NCI-H1417 treated with DMSO at 0.1 percent for 48 hours (cell line): ENCODE measurements at regions not wholly inside any gene's neighbourhood (a gene's known extent, or its start where the extent isn't known, plus 50 kb on each side); places are given as distances from the start of the nearest gene placed in this dataset.
A peak's percentile ranks its signal among the peaks of the same experiment; 100 is the strongest.

Experiments
- DNase-seq: peaks from one replicate; lab custom pipeline; 2025; lab: John Stamatoyannopoulos, UW

GRCh38 chr7:95718577-95719410 is 53.6 kb upstream of the DYNC1I1 start:
- DNase-seq, result peak; percentile 29

- no peak for DNase-seq
Measured at GRCh38 chr7:95716357-95717122, 55.8 kb upstream of the DYNC1I1 start.

- DNase-seq, result no peak
Measured at GRCh38 chr7:95715274-95715673, 57.1 kb upstream of the DYNC1I1 start.

DNA sequence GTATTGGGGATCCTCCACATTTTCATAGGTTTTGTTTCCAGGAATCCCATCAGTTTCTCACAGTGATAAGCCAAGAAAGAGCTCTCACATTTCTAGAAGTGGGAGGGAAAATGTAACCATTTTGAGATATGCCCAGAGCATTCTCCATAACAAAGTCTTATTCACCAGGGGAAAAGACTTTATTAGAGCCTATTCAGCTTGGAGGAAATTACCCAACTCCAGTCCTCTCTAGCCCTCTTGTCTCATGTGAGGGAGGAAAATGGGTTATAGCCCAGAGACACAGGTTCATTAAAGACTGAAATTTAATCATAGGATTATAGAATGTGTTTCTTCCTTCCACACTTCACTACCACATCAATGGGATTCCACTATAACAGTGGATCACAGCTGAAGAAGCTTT is 61.6 kb upstream of the DYNC1I1 start:
- no peak for DNase-seq

GRCh38 chr7:95700917-95701316 is 71.4 kb upstream of the DYNC1I1 start:
- DNase-seq, result no peak

DNA sequence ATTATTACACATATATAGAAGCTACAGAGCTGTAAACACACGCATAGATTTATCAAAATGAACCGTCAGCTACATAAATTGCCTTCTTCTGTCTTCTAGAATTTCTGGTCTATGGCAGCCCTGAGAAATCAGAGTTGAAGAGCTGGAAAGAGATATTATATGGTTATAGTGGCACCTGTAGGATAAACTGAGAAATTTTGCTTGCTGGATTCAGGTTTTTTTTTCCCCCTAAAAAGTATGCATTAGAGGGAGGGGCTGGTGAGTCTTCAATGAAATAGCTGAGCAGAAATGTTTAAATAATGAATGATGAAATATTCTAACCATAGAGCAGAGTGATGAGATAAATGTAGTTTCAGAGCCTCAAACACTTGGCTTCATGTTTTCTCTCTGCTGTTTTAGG is 78.0 kb upstream of the DYNC1I1 start:
- DNase-seq, result no peak

DNA sequence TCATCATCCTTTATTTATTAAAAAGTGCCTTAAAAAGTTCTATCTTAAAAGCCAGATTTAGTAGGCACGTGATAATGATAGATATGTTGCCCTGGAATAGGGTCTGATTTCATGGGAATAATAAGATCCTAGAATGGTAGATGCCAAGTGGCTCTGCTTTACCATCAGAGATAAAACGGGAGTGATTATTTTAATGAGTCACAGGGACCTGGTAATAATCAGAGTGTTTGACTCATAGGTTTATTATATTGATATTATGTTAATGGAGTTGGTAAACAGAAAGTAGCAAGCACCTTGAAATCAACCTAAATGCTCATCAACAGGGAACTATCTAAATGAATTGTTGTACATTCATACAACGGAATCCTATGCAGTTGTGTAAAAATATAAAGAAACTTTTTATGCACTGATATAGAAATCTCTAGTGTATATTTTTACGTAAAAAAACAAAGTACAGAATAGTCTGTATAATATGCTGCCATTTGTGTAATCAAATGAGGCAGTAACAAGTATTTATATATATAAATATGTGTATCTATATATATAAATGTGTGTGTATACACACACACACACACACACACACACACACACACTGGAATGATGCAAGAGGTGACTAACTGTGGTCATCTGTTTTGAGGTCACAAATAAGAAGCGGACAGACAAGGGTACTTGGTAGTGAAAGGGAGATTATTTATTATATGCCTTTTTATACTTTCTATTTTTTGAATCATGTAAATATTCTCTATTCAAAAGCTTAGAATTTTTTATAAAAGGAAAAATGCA is 78.6 kb upstream of the DYNC1I1 start:
- DNase-seq, result no peak

DNA sequence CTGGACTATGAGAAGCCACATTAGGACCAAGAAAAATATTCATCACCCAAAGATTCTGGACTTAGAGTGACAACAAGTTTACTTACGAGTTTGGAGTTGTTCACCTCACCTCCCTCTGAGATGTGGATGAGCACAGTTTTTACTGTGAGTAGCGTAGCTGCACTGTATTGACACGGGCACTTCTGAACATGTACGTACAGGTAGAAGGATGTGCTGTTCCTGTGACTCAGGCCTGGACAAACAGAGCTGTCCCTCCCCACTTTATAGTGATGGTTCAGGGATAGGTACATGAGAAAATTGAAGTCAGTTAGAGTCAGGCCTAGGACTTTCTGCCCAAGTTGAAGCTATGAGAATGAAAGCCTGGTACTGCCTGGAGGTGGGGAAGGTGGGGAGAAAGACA is 80.9 kb upstream of the DYNC1I1 start:
- no peak for DNase-seq

- peak; percentile 80 for DNase-seq
Measured at GRCh38 chr7:95690367-95690947, 81.9 kb upstream of the DYNC1I1 start.

DNA sequence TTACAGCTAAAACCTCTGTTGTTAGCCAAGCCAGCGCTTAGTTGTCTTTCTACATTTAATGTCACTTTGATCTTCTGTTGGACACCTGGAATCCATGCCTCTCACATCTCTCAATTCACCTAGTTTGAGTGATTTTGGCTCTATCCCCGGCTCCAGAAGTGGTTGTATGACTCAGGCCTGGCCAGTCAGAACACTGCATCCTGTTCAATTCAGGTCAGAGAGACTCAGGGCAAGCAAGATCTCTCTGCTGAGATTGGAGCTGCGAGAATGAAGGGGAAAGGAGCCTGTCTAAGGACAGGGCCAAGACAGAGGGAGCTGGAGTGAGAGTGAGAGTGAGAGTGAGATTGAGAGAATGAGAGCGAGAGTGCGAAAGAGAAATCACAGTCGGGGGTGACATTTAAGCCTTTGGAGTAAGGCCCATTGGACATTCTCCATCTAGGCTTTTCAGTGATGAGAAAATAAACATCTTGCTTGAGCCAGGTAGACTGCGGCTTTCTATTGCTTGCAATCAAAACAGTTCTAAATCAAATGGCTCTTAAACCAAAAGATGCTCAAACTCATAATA is 83.3 kb upstream of the DYNC1I1 start:
- DNase-seq, result no peak

GRCh38 chr7:95687759-95688343 is 84.5 kb upstream of the DYNC1I1 start:
- peak; percentile 24 for DNase-seq

- DNase-seq, result no peak
Measured at GRCh38 chr7:95686109-95686508, 86.2 kb upstream of the DYNC1I1 start.

DNA sequence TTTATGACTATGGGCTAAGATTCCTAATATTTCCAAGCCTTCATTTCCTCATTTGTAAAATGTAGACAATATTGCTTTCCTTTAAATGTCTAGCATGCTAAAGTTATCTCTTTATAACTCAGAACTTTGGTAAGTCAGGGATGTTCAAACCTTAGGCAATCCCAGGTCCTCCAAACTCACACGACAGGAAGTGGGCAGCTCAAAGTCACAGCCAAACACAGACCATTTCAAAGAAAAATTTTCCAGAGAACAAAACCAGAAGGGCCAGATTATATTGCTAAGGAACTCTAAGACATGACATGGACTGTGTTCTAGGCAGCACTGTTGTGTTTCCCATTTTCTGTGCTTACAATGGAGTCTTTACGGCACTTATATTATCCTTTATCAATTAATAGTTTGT is 87.8 kb upstream of the DYNC1I1 start:
- DNase-seq, result no peak

DNA sequence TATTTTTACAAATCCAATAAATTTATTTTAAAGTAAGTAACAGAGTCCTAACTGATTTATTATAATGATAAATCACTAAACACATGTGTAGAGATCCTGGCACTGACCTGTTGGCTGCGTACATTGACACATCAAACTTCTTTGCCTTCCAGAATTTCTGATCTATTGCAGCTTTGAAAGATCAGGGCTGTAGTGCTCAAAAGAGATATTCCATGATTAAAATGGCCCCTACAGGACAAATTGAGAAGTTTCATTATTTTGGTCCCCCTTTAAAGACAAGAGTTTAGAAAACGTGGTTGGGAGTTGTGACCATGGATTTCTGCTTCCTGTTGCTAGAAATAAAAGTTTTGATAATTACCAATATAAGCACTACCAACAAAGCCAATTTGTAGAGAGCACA is 87.7 kb upstream of the PDK4 start:
- no peak for DNase-seq

- DNase-seq, result no peak
Measured at GRCh38 chr7:95682913-95683312, 86.6 kb upstream of the PDK4 start.

- DNase-seq, result no peak
Measured at GRCh38 chr7:95676691-95677090, 80.4 kb upstream of the PDK4 start.

GRCh38 chr7:95675632-95676031 is 79.3 kb upstream of the PDK4 start:
- DNase-seq, result no peak

DNA sequence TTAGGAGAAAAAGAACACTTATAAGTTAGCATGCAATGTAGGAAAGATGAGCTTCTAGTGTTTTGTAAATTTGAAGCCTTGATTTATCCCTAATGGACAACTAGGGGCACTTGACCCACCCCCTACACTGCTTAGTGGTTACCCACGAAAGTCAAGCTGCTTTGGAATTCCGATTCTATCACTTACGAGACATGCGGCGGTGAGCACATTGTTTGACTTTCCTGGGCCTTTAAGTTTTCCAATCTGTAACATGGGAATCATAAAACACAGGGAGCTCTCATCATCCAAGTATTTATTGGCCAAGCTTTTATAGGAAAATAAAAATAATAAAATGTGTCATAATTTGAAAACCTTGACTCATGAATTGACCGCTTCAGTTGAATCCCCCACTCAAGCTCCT is 78.7 kb upstream of the PDK4 start:
- no peak for DNase-seq

DNA sequence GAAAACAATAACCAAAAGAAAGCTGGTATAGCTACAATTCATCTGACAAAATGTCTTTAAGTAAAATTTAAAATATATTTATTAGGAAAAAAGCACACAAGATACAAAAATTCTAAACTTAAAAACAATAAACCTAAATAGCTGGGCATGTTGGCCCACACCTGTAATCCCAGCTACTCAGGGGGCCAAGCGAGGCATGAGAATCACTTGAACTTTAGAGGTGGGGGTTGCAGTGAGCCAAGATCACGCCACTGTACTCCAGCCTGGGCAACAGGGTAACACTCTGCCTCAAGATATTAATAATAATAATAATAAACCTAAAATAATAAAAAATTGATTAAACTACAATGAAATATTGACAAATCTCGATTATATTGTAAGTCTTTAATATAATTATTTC is 77.8 kb upstream of the PDK4 start:
- no peak for DNase-seq

GRCh38 chr7:95672434-95672833 is 76.1 kb upstream of the PDK4 start:
- DNase-seq, result no peak

- DNase-seq, result no peak
Measured at GRCh38 chr7:95669513-95669912, 73.2 kb upstream of the PDK4 start.
